Stimulated activated CD4-positive, alpha-beta T cell treated with anti-CD3 and anti-CD28 coated beads, Interleukin-4, amount 100 ng/mL, for 4 hours (primary cell): ENCODE measurements at regions not wholly inside any gene's neighbourhood (a gene's known extent, or its start where the extent isn't known, plus 50 kb on each side); places are given as distances from the start of the nearest gene placed in this dataset.
"Not testable (repeated sequence)": the region's sequence is repeated elsewhere in the genome, so short reads cannot be mapped to it uniquely, and the experiment has no call there.

Experiments used
- DNase-seq, 2 experiments: peaks; one replicate each; pipeline ENCODE4 v3.0.0-alpha.2; 2020

DNA sequence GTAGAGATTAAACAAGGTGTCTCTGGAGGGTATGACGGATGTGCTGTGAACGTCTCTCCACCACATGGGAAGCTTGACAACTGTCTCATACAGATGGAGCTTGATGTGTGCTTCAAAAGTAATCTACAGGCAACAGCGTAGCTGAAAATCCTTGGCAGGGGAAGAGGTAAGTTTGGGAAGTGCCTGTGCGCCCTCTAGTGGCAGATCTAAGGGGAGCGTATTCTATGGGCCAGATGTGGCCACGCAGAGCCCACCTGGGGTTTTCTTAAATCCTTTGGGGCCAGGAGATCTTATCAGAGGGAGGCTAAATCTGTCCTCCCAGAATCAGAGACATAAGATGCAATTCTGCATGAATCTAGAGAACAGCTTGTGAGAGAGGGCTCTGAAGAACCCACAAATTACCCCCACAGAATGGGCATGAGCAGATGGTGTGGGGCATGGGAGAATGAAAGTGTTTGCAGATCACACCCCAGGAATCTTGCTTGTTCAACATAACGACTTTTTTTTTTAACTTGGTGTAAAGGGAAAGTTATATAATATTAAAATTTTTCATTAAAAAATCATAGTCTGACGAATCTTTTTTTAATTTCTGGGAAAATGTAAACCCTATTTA, 91.2 kb upstream of the MPP7 start:
- peak; percentile 41 to 48 for DNase-seq

DNA sequence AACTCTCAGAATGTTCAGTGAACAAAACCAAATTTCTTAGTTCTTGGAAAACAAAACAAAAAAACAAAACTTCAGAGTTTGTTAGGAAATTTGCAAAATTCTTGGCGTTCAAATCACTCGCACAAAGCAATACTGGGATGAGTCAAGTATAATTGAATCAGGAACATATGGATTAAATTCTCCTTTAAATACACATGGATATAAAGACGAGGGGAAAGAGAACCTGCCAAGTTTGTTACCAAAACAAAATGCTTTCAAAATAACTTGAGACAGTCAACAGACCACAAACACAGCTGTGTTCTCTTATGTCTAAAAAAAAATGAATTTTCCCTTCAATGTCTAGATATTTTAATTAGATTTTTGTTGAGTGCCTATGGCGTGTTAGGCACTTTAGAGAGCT, 93.5 kb upstream of the MPP7 start:
- no peak for DNase-seq

DNA sequence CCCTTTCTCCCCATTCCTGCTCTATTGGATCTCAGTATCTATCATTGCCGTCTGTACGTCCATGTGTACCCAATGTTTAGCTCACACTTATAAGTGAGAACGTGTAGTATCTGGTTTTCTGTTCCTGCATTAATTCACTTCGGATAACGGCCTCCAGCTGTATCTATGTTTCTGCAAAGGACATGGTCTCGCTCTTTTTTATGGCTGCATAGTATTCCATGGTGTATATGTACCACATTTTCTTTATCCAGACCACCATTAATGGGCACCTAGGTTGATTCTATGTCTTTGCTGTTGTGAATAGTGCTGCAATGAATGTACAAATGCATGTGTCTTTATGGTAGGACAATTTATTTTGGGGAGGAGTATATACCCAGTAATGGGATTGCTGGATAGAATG, 94.4 kb upstream of the MPP7 start:
- DNase-seq = no peak

DNA sequence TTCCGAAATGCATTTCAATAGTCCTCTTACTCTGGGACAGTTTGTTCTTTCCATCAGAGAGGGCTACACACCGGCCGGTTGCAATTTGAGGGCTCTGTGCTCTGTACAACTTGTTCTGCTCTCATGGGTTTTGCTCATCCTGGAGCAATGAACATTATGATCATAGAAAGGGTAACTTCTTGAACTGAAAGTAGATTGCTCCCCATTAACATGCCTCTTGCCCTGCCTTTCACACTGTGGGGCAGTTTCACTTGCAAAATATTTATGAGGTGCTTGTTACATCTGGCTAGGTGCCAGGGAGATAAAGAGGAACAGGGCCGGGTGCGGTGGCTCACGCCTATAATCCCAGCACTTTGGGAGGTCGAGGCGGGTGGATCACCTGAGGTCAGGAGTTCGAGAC, 97.3 kb upstream of the MPP7 start:
- DNase-seq = no peak

DNA sequence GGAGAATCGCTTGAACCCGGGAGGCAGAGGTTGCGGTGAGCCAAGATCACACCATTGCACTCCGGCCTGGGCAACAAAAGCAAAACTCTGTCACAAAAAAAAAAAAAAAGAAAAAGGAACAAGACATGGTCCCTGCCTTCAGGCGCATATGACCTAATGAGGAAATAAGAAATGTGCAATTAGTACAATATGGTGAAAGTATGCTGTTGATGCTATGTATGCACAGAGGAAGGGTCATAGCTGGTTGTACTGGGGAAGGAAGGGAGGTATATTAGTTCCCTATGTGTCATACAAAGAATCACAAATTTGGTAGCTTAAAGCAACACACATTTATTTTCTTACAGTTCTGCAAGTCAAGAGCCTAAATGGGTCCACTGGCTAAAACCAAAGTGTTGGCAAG, 97.8 kb upstream of the MPP7 start:
- DNase-seq = no peak

DNA sequence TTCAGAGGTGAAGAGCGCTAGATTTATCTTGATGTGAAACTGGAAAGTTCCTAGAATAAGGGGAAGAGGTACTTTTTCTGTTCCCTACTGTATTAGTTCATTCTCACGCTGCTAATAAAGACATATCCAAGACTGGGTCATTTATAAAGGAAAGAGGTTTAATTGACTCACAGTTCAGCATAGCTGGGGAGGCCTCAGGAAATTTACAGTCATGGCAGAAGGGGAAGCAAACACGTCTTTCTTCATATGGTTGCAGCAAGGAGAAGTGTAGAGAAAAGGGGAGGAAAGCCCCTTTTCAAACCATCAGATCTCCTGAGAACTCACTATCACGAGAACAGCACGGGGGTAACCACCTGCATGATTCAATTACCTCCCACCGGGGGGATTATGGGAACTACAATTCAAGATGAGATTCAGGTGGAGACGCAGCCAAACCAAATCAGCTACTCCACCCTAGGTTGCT, 99.8 kb upstream of the MPP7 start:
- DNase-seq = not testable (repeated sequence)

DNA sequence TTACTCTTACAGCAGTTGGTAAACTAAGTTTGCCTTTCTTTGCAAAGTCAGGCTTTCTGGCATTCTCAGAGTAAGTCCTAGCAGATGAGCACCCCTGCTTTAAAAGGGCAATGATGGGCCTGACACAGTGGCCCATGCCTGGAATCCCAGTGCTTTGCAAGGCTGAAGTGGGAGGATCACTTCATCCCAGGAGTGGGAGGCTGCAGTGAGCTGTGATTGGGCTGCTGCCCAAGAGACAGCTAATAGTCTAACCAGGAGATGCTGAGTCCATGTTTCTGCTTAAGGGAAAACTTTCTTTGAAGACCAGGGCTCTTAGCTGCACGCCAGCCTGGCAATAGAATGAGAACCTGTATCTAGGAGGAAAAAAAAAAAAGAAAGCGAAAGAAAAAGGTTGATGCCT, 100.2 kb upstream of the MPP7 start:
- DNase-seq = no peak

DNA sequence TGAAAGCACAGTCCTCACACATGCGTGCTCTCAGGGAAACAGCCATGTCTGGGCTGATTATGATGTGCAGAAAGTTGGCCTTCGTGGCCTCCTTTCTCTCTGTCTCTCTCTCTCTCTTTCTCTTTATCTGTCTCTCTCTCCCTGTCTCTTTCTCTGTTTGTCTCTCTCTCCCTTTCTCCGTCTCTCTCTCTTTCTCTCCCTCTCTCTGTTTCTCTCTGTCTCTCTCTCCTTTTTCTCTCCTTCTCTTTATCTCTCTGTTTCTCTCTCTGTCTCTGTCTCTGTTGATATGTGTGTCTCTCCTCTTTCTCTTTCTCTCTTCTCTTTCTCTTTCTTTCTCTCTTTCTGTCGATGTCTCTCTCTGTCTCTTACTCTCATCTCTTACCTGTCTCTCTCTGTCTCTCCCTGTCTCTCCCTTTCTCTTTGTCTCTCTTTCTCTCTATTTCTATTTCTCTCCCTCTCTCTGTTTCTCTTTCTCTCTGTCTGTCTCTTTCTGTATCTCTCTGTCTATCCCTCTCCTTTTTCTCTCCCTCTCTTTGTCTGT, 105.4 kb upstream of the MPP7 start:
- DNase-seq = no peak

DNA sequence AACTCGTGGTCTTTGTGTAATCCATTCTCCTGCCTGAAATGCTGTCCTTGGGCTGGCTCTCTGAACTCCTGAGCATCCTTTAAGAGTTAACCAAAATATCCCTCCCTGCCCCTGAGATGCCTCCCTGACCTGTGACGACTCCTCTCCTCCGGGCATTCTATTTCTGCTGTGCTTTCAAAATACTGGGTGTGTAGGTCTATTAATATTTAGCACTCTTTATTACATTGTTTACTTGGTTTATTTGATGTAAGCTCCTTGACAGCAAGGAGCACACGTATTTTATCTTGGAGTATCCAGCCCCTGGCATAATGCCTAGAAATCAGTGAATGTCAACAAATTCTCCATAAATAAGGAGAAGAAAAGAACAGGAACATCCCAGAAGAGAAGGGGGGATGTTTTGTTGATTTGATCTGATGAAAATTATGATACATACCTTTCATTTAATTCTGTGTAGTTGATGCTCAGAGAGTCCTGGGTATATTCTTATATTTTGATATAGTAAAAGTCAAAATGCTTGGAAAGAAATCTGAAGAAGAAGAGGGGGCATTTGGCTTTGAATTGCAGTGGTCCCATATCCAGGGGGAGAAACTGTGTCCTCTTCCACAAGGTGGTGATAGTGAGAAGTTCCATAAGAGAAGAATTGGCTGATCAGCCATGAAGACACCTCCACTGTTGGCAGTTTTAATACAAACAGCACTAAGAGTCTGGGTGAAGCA, 107.7 kb upstream of the MPP7 start:
- no peak for DNase-seq

DNA sequence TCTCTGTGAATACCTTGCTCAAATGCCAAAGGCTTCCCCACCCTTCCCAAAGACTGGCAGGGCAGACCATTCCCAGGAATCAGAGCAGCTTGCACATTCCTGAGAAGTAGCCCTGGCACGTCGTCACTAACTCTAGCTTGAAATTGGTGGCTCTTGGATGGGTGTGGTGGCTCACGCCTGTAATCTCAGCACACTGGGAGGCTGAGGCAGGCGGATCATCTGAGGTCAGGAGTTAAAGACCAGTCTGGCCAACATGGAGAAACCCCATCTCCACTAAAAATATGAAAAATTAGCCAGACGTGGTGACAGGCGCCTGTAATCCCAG, 108.2 kb upstream of the MPP7 start:
- no peak for DNase-seq

DNA sequence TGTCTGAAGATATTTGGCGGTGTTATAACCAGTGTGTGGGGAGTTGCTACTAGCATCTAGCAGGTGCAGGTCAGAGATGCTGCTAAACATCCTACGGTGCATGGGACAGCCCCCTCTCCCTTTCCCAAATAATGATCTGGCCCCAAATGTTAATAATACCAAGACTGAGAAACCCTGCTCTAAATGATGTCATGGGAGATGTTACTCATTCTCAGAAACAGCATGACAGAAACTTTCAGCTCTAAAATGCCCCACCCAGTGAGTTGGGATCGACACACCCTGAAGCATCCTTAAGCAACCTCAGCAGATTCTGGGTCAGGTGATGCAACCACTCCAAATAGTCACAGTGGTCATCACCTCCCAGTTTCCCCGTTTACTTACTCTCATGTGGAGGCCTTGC, 108.8 kb upstream of the MPP7 start:
- DNase-seq = no peak

DNA sequence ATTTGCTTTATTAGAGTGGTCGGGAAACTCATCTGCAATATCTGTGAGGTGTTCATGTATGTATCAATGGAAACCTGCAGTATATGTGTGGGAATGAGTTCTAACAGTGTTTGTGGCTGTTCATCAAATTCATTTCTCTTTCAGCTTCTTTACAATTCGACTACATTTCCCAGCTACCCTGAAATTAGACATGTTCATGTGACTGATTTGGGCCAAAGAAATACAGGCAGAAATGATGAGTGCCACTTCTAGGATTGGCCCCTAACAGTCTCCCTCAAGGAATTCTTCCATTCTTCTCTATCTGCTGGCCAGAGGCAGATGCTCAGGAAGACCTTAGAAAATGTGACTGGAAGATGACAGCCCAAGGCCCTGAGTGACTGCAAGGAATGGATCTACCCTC, 114.8 kb upstream of the WAC start:
- DNase-seq = no peak

DNA sequence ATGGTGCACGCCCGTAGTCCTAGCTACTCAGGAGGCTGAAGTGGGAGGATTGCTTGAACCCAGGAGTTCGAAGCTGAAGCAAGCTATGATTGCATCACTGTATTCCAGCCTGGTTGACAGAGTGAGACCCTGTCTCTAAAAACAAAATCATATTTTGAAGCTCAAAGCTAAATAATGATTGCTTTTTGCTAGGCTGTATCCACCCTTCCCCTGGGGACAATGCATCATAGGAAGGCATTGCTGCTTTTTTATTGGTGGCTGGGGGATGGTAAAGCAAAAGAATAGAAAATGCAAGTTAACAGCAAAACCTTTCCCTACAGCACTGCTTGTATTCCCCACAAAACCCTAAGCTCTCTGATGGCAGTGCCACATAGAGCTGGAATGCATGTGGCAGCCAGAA, 107.5 kb upstream of the WAC start:
- DNase-seq = no peak

DNA sequence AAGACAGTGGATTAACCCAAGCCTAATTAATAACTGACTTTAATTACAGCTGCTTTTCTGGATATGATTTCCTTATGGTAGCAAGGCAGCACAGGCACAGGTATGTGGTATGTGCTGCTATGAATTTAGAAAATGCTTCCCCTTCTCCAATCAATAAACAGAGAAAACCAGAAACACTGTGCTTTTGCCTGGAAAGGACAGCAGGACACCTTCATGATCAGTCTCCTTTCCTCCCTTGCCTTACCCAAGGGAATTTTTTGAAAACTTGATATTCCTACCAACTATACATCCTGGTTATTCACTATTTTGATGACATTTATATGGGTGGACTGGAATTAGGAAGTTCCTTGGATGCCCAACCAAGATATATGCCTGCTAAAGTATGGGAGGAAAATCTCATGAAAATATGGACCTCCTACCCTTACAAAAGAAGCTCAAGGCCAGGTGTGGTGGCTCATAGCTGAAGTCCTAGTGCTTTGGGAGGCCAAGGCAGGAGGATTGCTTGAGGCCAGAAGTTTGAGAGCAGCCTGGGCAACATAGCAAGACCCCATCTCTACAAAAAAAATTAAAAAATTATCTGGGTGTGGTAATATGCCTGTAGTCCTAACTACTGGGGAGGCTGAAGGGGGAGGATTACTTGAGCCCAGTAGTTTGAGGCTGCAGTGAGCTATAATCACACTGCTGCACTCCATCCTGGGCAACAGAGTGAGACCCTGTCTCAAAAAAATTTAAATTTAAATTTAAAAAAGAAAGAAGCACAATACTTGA, 106.3 kb upstream of the WAC start:
- no peak for DNase-seq

DNA sequence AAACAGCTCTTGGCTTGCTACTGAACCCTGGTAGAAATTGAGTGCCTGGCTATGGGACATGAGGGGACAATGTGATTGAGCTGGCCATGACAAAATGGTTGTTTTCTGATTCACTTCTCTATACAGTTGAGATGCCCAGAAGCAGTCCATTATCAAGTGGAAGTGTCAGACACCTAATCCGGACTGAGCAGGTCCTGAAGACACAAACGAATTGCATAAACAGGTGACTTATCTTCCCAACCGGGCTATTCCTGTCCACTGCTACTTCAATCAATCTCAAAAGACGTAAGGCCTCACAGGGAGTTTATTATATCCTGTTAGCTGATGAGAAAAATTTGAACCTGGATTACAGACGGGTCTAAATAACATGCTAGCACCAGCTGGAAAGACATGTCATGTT, 105.5 kb upstream of the WAC start:
- DNase-seq = no peak

DNA sequence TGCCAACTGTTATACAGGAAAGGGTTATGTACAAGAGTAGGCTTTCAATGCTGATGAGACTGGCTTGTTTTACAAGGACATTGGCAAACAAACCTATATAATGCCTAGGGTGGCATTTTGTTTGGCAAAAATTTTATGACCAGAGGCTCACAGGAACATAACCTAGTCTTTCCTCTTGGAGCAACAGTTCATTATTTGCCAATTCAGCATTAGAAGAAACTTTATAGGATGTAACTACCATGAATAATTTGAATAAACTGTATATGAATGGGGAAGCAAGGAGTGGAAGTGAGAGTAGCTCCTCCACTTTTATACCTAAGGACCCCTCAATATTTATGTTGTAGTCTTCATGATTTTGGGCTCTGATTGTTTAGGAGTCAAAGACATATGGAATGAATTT, 103.9 kb upstream of the WAC start:
- no peak for DNase-seq

DNA sequence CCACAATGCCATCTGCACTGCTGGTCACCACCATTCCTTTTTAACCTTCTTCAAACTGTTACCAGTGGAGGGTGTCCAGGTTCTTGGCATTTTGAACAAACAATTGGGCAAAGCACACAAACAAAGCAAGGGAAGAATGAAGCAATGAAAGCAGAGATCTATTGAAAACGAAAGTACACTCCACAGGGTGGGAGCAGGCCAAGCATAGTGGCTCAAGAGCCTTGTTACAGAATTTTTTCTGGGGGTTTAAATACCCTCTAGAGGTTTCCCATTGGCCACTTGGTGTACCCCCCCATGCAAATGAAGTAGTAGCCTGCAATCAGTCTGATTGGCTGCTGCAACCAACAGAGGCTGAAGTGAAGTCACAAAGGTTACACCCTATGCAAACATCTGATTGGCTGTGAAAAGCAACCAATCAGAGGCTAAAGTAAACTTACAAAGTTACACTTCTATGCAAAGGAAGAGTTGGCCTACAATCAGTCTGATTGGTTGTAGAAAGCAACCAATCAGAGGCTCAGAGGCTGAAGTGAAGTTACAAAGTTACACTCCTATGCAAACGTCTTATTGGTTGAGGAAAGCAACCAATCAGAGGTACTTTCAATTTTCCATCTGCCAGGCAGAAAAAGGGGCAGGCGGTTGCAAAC, 103.2 kb upstream of the WAC start:
- DNase-seq = no peak

DNA sequence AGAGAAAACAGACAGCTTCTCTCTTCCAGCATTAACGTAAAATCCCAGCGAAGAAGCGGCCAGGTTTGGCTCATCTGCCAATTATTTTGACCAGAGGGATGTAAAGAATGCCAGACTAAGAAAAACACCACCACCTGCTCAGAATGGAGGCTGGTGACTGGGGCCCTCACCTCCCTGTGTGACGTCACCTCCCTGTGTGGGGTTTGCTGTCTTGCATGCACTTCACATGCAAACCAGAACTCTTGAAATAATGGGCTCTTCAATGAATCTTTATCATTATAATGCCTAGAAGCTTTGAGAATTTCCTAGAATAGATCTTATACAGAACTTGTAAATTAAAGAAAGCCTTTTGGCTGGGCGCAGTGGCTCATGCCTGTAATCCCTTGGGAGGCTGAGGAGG, 101.8 kb upstream of the WAC start:
- DNase-seq = no peak

DNA sequence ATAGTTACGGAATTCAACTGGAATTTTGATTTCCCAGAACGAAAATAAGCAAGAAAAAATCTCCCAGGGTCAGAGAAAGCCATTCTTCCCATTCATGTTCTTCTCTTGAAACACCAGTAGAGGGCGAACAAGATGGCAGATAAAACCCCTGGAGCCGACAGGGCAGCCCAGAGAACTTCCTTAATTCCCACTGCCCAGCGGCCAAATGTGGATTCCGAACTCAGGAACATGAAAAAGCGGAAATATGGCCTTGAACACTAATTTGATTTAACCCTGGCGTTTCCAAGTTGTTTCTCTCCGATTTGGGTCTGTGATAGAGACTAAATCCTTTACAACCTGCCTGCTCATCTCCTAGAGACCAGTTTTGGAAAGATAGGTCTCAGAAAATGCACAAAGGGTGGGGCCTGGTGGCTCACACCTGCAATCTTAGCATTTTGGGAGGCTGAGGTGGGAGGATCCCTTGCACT, 100.7 kb upstream of the WAC start:
- DNase-seq = no peak

DNA sequence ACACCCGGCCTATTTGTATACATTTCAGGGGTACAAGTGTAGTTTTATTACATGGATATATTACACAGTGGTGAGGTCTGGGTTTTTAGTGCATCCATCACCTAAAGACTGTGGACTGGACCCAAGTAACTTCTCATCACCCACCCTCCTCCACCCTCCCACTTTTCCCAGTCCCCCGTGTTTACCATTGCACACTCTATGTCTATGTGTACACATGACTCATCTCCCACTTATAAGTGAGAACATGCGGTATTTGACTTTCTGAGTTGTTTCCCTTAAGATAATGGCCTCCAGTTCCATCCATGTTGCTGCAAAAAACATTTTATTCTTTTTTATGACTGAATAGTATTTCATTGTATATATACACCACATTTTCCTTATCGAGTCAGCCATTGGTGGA, 98.9 kb upstream of the WAC start:
- DNase-seq = no peak

DNA sequence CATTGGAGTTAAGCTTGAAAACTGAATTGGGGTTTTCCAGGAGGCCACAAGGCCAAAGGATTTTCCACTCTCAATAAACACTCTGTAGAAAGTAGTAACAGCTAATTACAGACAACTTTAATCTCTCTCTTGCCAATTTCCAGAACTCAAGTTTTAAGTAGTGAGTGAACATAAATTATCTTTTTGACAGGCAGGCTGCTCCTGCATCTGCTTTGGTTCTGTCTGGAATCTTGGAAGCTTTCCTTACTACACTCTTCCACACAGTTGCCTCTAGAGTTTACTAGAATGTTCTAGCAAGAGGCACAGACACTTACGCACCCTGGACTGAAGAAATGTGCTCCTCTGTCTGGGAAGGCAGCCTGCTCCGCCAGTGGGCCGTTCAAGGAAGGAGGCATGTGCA, 90.5 kb upstream of the WAC start:
- DNase-seq = no peak

DNA sequence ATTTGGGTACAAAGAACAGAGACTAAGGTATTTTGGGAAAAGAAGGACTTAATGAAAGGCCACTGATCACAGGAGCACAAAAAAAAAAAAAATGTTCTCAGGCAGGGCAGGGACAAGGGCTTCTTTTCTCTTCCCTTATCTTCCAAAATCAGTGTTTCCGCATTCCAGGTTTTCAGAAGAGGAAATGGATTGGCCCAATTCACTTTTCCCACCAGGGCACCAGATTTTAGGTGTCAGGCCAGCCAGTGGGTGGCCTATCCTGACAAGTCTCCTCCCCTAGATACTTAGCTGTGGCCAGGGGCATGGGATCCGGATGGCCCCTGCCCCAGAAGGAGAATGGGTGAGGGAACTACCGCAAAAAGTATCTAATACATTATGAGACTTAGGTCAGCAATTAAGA, 88.9 kb upstream of the WAC start:
- no peak for DNase-seq

DNA sequence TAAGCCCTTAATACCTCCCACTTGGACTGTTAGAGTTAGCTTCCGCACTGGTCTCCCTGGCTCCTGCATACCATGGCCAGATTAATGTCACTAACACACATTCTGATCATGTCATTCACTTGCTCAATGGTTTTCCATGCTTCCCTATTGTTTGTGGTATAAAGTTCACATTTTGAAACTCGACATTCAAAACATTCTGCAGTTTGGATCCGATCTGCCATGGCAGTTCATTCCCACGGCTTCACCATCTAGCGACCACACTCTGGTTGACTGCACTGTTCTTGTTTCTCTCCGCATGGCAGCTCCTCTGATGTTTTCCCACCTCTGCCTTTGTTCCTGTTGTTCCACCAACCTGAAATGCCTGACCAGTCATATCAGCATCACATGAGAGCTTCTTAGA, 87.4 kb upstream of the WAC start:
- DNase-seq = no peak

DNA sequence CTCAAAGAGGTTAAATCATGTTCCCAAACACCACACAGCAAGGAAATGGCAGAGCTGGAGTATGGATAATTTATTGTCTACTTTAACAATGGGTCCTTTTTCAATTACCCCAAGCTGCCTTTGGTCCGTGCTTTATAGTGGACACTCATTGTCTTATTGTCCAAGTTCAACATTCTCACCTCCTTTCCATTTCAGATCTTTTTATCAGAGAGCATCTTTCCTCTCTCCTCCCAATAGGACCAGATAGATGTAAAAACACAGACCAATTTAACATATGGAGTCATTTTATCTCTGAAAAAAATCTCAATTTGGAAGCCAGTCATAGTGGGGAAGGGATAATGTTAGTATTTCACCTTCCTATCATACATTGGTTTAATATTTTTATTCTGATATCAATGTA, 83.5 kb upstream of the WAC start:
- no peak for DNase-seq
